ENCODE measurements at regions not wholly inside any gene's neighbourhood (a gene's known extent, or its start where the extent isn't known, plus 50 kb on each side); places are given as distances from the start of the nearest gene placed in this dataset.
A peak's percentile ranks its signal among the peaks of the same experiment; 100 is the strongest.

- Histone ChIP-seq H3K27me3 (ENCODE audit: control insufficient read depth in 1 of 2, insufficient read depth in 2 of 2, low read length in 2 of 2) (no peaks in the 10 kb centered on the region), H3K36me3 (ENCODE audit: control insufficient read depth in 2 of 2, insufficient read depth in 2 of 2, low read length in 1 of 2) (no peaks in the 10 kb centered on the region), H3K4me3 (ENCODE audit: low read depth in 1 of 2, low read length in 2 of 2) (no peak overlapping the region), H3K9me3 (ENCODE audit: control insufficient read depth in 2 of 2, insufficient read depth in 1 of 2, low read depth in 1 of 2, low read length in 1 of 2) (no peaks in the 10 kb centered on the region), H3K27ac (ENCODE audit: low read depth in 2 of 2, low read length in 1 of 2) (peak overlapping the region; percentile 22 to 26), H3K4me1 (ENCODE audit: control insufficient read depth in 2 of 2, insufficient read depth in 2 of 2, low read length in 1 of 2) (peaks cover 0 to 8% of the 10 kb centered on the region in 2 donors)
- 31 to 36% methylated on average over 2 of the region's 2 CpGs for WGBS, 2 donors
Measured at GRCh38 chr7:46569133-46569465, 648.0 kb upstream of the IGFBP3 start.

- Histone ChIP-seq H3K9me3 (ENCODE audit: control insufficient read depth in 2 of 2, insufficient read depth in 1 of 2, low read depth in 1 of 2, low read length in 1 of 2) (no peaks in the 10 kb centered on the region), H3K27me3 (ENCODE audit: control insufficient read depth in 1 of 2, insufficient read depth in 2 of 2, low read length in 2 of 2) (no peaks in the 10 kb centered on the region), H3K4me1 (ENCODE audit: control insufficient read depth in 2 of 2, insufficient read depth in 2 of 2, low read length in 1 of 2) (peaks cover 0 to 8% of the 10 kb centered on the region in 2 donors), H3K36me3 (ENCODE audit: control insufficient read depth in 2 of 2, insufficient read depth in 2 of 2, low read length in 1 of 2) (no peaks in the 10 kb centered on the region), H3K4me3 (ENCODE audit: low read depth in 1 of 2, low read length in 2 of 2) (no peak overlapping the region), H3K27ac (ENCODE audit: low read depth in 2 of 2, low read length in 1 of 2) (peak overlapping the region; percentile 22 to 26)
- WGBS, 2 donors, result 52 to 66% methylated on average over 11 of the region's 11 CpGs
Measured at GRCh38 chr7:46568420-46569132, 647.5 kb upstream of the IGFBP3 start.

- no peak overlapping the region for H3K27ac ChIP-seq (ENCODE audit: low read depth in 2 of 2, low read length in 1 of 2)
- no peaks in the 10 kb centered on the region for H3K27me3 ChIP-seq (ENCODE audit: control insufficient read depth in 1 of 2, insufficient read depth in 2 of 2, low read length in 2 of 2)
- peaks cover 0 to 8% of the 10 kb centered on the region in 2 donors for H3K4me1 ChIP-seq (ENCODE audit: control insufficient read depth in 2 of 2, insufficient read depth in 2 of 2, low read length in 1 of 2)
- no peaks in the 10 kb centered on the region for H3K36me3 ChIP-seq (ENCODE audit: control insufficient read depth in 2 of 2, insufficient read depth in 2 of 2, low read length in 1 of 2)
- no peak overlapping the region for H3K4me3 ChIP-seq (ENCODE audit: low read depth in 1 of 2, low read length in 2 of 2)
- 82 to 83% methylated on average over 6 of the region's 6 CpGs for WGBS, 2 donors
- H3K9me3 ChIP-seq (ENCODE audit: control insufficient read depth in 2 of 2, insufficient read depth in 1 of 2, low read depth in 1 of 2, low read length in 1 of 2), result no peaks in the 10 kb centered on the region
Measured at GRCh38 chr7:46567858-46568257, 646.8 kb upstream of the IGFBP3 start.

GRCh38 chr7:46566097-46566774 lies 645.2 kb upstream of the IGFBP3 start:
- no peaks in the 10 kb centered on the region for H3K9me3 ChIP-seq (ENCODE audit: control insufficient read depth in 2 of 2, insufficient read depth in 1 of 2, low read depth in 1 of 2, low read length in 1 of 2)
- H3K4me3 ChIP-seq (ENCODE audit: low read depth in 1 of 2, low read length in 2 of 2), result no peak overlapping the region
- H3K4me1 ChIP-seq (ENCODE audit: control insufficient read depth in 2 of 2, insufficient read depth in 2 of 2, low read length in 1 of 2), result peaks cover 0 to 8% of the 10 kb centered on the region in 2 donors
- WGBS, 2 donors, result 86 to 90% methylated on average over 4 of the region's 4 CpGs
- H3K27ac ChIP-seq (ENCODE audit: low read depth in 2 of 2, low read length in 1 of 2), result no peak overlapping the region
- no peaks in the 10 kb centered on the region for H3K36me3 ChIP-seq (ENCODE audit: control insufficient read depth in 2 of 2, insufficient read depth in 2 of 2, low read length in 1 of 2)
- no peaks in the 10 kb centered on the region for H3K27me3 ChIP-seq (ENCODE audit: control insufficient read depth in 1 of 2, insufficient read depth in 2 of 2, low read length in 2 of 2)

GRCh38 chr7:46565253-46566096 lies 644.4 kb upstream of the IGFBP3 start:
- Histone ChIP-seq H3K4me1 (ENCODE audit: control insufficient read depth in 2 of 2, insufficient read depth in 2 of 2, low read length in 1 of 2) (peaks cover 0 to 8% of the 10 kb centered on the region in 2 donors), H3K27ac (ENCODE audit: low read depth in 2 of 2, low read length in 1 of 2) (peak overlapping the region; percentile 68 to 70)
- WGBS, 2 donors, result 59 to 73% methylated on average over 5 of the region's 5 CpGs

GRCh38 chr7:46559194-46559832 lies 638.2 kb upstream of the IGFBP3 start:
- Histone ChIP-seq H3K9me3 (ENCODE audit: control insufficient read depth in 2 of 2, insufficient read depth in 1 of 2, low read depth in 1 of 2, low read length in 1 of 2) (no peaks in the 10 kb centered on the region), H3K4me1 (ENCODE audit: control insufficient read depth in 2 of 2, insufficient read depth in 2 of 2, low read length in 1 of 2) (no peaks in the 10 kb centered on the region), H3K27me3 (ENCODE audit: control insufficient read depth in 1 of 2, insufficient read depth in 2 of 2, low read length in 2 of 2) (no peaks in the 10 kb centered on the region), H3K27ac (ENCODE audit: low read depth in 2 of 2, low read length in 1 of 2) (no peak overlapping the region), H3K4me3 (ENCODE audit: low read depth in 1 of 2, low read length in 2 of 2) (no peak overlapping the region), H3K36me3 (ENCODE audit: control insufficient read depth in 2 of 2, insufficient read depth in 2 of 2, low read length in 1 of 2) (no peaks in the 10 kb centered on the region)
- WGBS, 2 donors, result 61 to 76% methylated on average over 7 of the region's 7 CpGs

More at GRCh38 chr7:46565253-46566096, 644.4 kb upstream of the IGFBP3 start:
- Histone ChIP-seq H3K36me3 (ENCODE audit: control insufficient read depth in 2 of 2, insufficient read depth in 2 of 2, low read length in 1 of 2) (no peaks in the 10 kb centered on the region), H3K27me3 (ENCODE audit: control insufficient read depth in 1 of 2, insufficient read depth in 2 of 2, low read length in 2 of 2) (no peaks in the 10 kb centered on the region), H3K4me3 (ENCODE audit: low read depth in 1 of 2, low read length in 2 of 2) (no peak overlapping the region), H3K9me3 (ENCODE audit: control insufficient read depth in 2 of 2, insufficient read depth in 1 of 2, low read depth in 1 of 2, low read length in 1 of 2) (no peaks in the 10 kb centered on the region)

- Histone ChIP-seq H3K4me3 (ENCODE audit: low read depth in 1 of 2, low read length in 2 of 2) (no peak overlapping the region), H3K27ac (ENCODE audit: low read depth in 2 of 2, low read length in 1 of 2) (peak overlapping the region in 1 of 2 donors; percentile 8), H3K4me1 (ENCODE audit: control insufficient read depth in 2 of 2, insufficient read depth in 2 of 2, low read length in 1 of 2) (no peaks in the 10 kb centered on the region), H3K9me3 (ENCODE audit: control insufficient read depth in 2 of 2, insufficient read depth in 1 of 2, low read depth in 1 of 2, low read length in 1 of 2) (no peaks in the 10 kb centered on the region), H3K36me3 (ENCODE audit: control insufficient read depth in 2 of 2, insufficient read depth in 2 of 2, low read length in 1 of 2) (no peaks in the 10 kb centered on the region), H3K27me3 (ENCODE audit: control insufficient read depth in 1 of 2, insufficient read depth in 2 of 2, low read length in 2 of 2) (no peaks in the 10 kb centered on the region)
- WGBS, 2 donors, result 59 to 65% methylated on average over 3 of the region's 3 CpGs
Measured at GRCh38 chr7:46558482-46559193, 637.6 kb upstream of the IGFBP3 start.

GRCh38 chr7:46557781-46558180 lies 636.7 kb upstream of the IGFBP3 start:
- H3K9me3 ChIP-seq (ENCODE audit: control insufficient read depth in 2 of 2, insufficient read depth in 1 of 2, low read depth in 1 of 2, low read length in 1 of 2), result no peaks in the 10 kb centered on the region
- H3K4me1 ChIP-seq (ENCODE audit: control insufficient read depth in 2 of 2, insufficient read depth in 2 of 2, low read length in 1 of 2), result no peaks in the 10 kb centered on the region
- H3K27ac ChIP-seq (ENCODE audit: low read depth in 2 of 2, low read length in 1 of 2), result peak overlapping the region in 1 of 2 donors; percentile 63
- no peak overlapping the region for H3K4me3 ChIP-seq (ENCODE audit: low read depth in 1 of 2, low read length in 2 of 2)
- no peaks in the 10 kb centered on the region for H3K27me3 ChIP-seq (ENCODE audit: control insufficient read depth in 1 of 2, insufficient read depth in 2 of 2, low read length in 2 of 2)
- no peaks in the 10 kb centered on the region for H3K36me3 ChIP-seq (ENCODE audit: control insufficient read depth in 2 of 2, insufficient read depth in 2 of 2, low read length in 1 of 2)
- 46 to 59% methylated on average over 3 of the region's 3 CpGs for WGBS, 2 donors

- Histone ChIP-seq H3K36me3 (ENCODE audit: control insufficient read depth in 2 of 2, insufficient read depth in 2 of 2, low read length in 1 of 2) (no peaks in the 10 kb centered on the region), H3K27ac (ENCODE audit: low read depth in 2 of 2, low read length in 1 of 2) (peak overlapping the region in 1 of 2 donors; percentile 72), H3K4me3 (ENCODE audit: low read depth in 1 of 2, low read length in 2 of 2) (no peak overlapping the region), H3K27me3 (ENCODE audit: control insufficient read depth in 1 of 2, insufficient read depth in 2 of 2, low read length in 2 of 2) (no peaks in the 10 kb centered on the region), H3K4me1 (ENCODE audit: control insufficient read depth in 2 of 2, insufficient read depth in 2 of 2, low read length in 1 of 2) (no peaks in the 10 kb centered on the region), H3K9me3 (ENCODE audit: control insufficient read depth in 2 of 2, insufficient read depth in 1 of 2, low read depth in 1 of 2, low read length in 1 of 2) (no peaks in the 10 kb centered on the region)
- 39 to 53% methylated on average over 5 of the region's 5 CpGs for WGBS, 2 donors
Measured at GRCh38 chr7:46557295-46557711, 636.2 kb upstream of the IGFBP3 start.

Measured in esophagus (tissue), 2 donors.